Mesenchymal stem cell (in vitro differentiated cells and primary cell): ENCODE measurements at regions not wholly inside any gene's neighbourhood (a gene's known extent, or its start where the extent isn't known, plus 50 kb on each side); places are given as distances from the start of the nearest gene placed in this dataset.
"Not testable (repeated sequence)": the region's sequence is repeated elsewhere in the genome, so short reads cannot be mapped to it uniquely, and the experiment has no call there.

Source experiments
- DNase-seq: peaks from one replicate; pipeline ENCODE4 v3.0.0-alpha.2; 2013
- H2AFZ ChIP-seq: one replicate; pipeline ENCODE4 v1.6.1; 2013; ENCODE audit warnings: low read depth, mild to moderate bottlenecking, control low read depth, inconsistent platforms, low read length, moderate library complexity
- H2AK5ac ChIP-seq: 2 replicates; pipeline ENCODE4 v1.6.1; 2013; ENCODE audit warnings: low read length, moderate library complexity, mild to moderate bottlenecking, inconsistent platforms; ENCODE audit not compliant: severe bottlenecking
- H2BK120ac ChIP-seq: one replicate; pipeline ENCODE4 v1.6.1; 2013; ENCODE audit warnings: low read depth, mild to moderate bottlenecking, inconsistent platforms, low read length, moderate library complexity
- H2BK12ac ChIP-seq, 2 experiments: one replicate each; pipeline ENCODE4 v1.6.1; 2013; ENCODE audit warnings: inconsistent platforms in 2 of 2, low read length in 2 of 2, mild to moderate bottlenecking in 2 of 2, moderate library complexity in 2 of 2, control low read depth in 1 of 2
- H2BK15ac ChIP-seq: one replicate; pipeline ENCODE4 v1.6.1; 2013; ENCODE audit warnings: mild to moderate bottlenecking, low read depth, inconsistent platforms; ENCODE audit not compliant: poor library complexity, severe bottlenecking
- H2BK5ac ChIP-seq: 2 replicates; pipeline ENCODE4 v1.6.1; 2013; ENCODE audit warnings: low read depth, mild to moderate bottlenecking, low read length, control low read depth, inconsistent platforms; ENCODE audit not compliant: poor library complexity, severe bottlenecking
- H3K14ac ChIP-seq, 2 experiments: one replicate each; pipeline ENCODE4 v1.6.1; 2013; ENCODE audit warnings: inconsistent platforms in 2 of 2, low read length in 2 of 2, control low read depth in 1 of 2, mild to moderate bottlenecking in 1 of 2, moderate library complexity in 1 of 2
- H3K18ac ChIP-seq, 2 experiments: one replicate each; pipeline ENCODE4 v1.6.1; 2013; ENCODE audit warnings: inconsistent platforms in 2 of 2, low read length in 2 of 2, control low read depth in 1 of 2, low read depth in 1 of 2, mild to moderate bottlenecking in 1 of 2
- H3K23ac ChIP-seq, 2 experiments: one replicate each; pipeline ENCODE4 v1.6.1; 2013; ENCODE audit warnings: inconsistent platforms in 2 of 2, low read length in 2 of 2, mild to moderate bottlenecking in 2 of 2, moderate library complexity in 2 of 2, control low read depth in 1 of 2
- H3K27ac ChIP-seq: 2 replicates; pipeline ENCODE4 v1.5.1; 2013; ENCODE audit warnings: mild to moderate bottlenecking, moderate library complexity, low read length, control low read depth, inconsistent platforms; ENCODE audit not compliant: poor library complexity, severe bottlenecking
- H3K27me3 ChIP-seq, 2 experiments: 2 replicates each; pipeline versions ENCODE4 v1.6.1 to v1.7.0; 2013; ENCODE audit warnings: low read length in 2 of 2, mild to moderate bottlenecking in 2 of 2, moderate library complexity in 2 of 2, control low read depth in 1 of 2, inconsistent platforms in 1 of 2; ENCODE audit not compliant: control insufficient read depth in 1 of 2, insufficient read depth in 1 of 2
- H3K36me3 ChIP-seq, 2 experiments: 2 replicates each; pipeline versions ENCODE4 v1.6.1 to v1.7.0; 2013; ENCODE audit warnings: low read length in 2 of 2, control low read depth in 1 of 2, inconsistent platforms in 1 of 2, low read depth in 1 of 2, mild to moderate bottlenecking in 1 of 2; ENCODE audit not compliant: insufficient read depth in 2 of 2, control insufficient read depth in 1 of 2
- H3K4ac ChIP-seq, 2 experiments: one replicate each; pipeline ENCODE4 v1.6.1; 2013; ENCODE audit warnings: inconsistent platforms in 2 of 2, low read length in 2 of 2, mild to moderate bottlenecking in 2 of 2, moderate library complexity in 2 of 2, control low read depth in 1 of 2, low read depth in 1 of 2
- H3K4me1 ChIP-seq: 2 replicates; pipeline ENCODE4 v1.6.1; 2013; ENCODE audit warnings: low read depth, low read length, control low read depth; ENCODE audit not compliant: control insufficient read depth, insufficient read depth
- H3K4me2 ChIP-seq: 2 replicates; pipeline ENCODE4 v1.6.1; 2013; ENCODE audit warnings: low read length, mild to moderate bottlenecking, inconsistent platforms; ENCODE audit not compliant: poor library complexity, severe bottlenecking
- H3K4me3 ChIP-seq, 2 experiments: 2 replicates each; pipeline versions ENCODE4 v1.5.1 to v1.7.0; 2013; ENCODE audit warnings: low read length in 2 of 2, mild to moderate bottlenecking in 2 of 2, control low read depth in 1 of 2, low read depth in 1 of 2; ENCODE audit not compliant: insufficient read depth in 1 of 2
- H3K79me1 ChIP-seq: replicated peaks from 2 replicates; pipeline ENCODE4 v1.6.1; 2013; ENCODE audit warnings: mild to moderate bottlenecking, control low read depth, low read length, inconsistent platforms; ENCODE audit not compliant: poor library complexity, severe bottlenecking
- H3K9ac ChIP-seq: 2 replicates; pipeline ENCODE4 v1.7.0; 2013; ENCODE audit warnings: mild to moderate bottlenecking, low read length, moderate library complexity
- H3K9me3 ChIP-seq: 2 replicates; pipeline ENCODE4 v1.7.0; 2013; ENCODE audit warnings: mild to moderate bottlenecking, low read length; ENCODE audit not compliant: control insufficient read depth
- H4K8ac ChIP-seq: one replicate; pipeline ENCODE4 v1.6.1; 2013; ENCODE audit warnings: inconsistent platforms, mild to moderate bottlenecking, low read length, moderate library complexity
- H4K91ac ChIP-seq: one replicate; pipeline ENCODE4 v1.6.1; 2013; ENCODE audit warnings: mild to moderate bottlenecking, low read length, inconsistent platforms
- WGBS: methylation state at CpG from one replicate; pipeline ENCODE4 v1.1.7; 2013; ENCODE audit warnings: mixed read lengths; 5-methylcytosine and 5-hydroxymethylcytosine counted together

DNA sequence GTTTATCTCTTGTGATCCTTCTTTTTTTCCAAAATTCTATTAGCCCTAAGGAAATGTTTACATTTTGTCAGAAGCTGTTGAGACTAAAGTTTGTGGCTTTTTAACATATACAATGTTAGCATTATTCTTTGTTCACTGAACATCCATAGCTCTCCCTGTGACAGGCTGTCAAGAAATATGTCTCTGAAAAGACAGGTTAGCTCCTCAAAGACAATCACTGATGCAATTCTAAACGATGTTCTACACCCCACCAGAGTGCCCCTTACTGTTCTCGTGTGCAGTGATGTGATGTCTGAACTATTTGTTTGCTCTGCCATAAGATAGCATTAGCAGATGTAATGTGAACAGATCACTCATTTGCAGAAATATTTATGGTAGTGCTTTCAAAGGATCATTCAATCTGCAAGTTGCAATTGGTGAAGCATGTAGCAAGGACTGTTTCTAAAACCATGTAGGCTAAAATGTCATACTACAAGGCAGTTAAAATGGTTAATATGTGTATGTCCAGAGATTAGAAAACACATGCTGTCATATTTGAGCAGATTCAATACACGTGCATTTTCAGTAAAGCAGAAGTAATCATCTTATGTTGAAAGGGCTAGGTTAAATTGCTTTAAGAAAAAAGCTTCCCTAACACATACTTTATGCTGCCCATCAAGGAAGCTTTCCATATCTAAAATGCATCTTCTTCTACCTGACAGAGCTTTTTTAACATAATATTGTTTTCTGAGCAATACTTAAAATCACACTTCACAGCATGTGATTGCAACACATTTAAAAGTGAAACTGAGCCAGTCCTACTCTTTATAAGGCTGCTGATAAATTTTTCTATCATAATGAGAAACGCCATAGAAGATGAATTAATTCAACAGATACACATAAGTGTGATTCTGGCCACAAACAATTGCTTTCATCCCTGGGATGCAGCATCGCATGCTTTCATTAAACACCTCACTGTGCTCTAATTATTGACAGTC is 285.7 kb upstream of the UBE2E3 start:
- no peak overlapping the region for H3K14ac ChIP-seq
- no peak overlapping the region for H3K4me2 ChIP-seq
- peak overlapping the region; percentile 75 for H3K9ac ChIP-seq
- H3K79me1 ChIP-seq = no peaks in the 10 kb centered on the region
- H2BK15ac ChIP-seq = no peak overlapping the region
- no peaks in the 10 kb centered on the region for H3K27me3 ChIP-seq
- no peak overlapping the region for H2AFZ ChIP-seq
- no peak overlapping the region for H3K4ac ChIP-seq
- peak overlapping the region in 1 of 2 experiments; percentile 70 for H3K4me3 ChIP-seq
- no peak overlapping the region for H3K27ac ChIP-seq
- peak; percentile 35 for DNase-seq
- no peak overlapping the region for H2BK5ac ChIP-seq
- H4K8ac ChIP-seq = no peak overlapping the region
- no peak overlapping the region for H3K23ac ChIP-seq
- peak overlapping the region in 1 of 2 experiments; percentile 29 for H2BK12ac ChIP-seq
- no peak overlapping the region for H2BK120ac ChIP-seq
- peaks cover 2% of the 10 kb centered on the region for H3K4me1 ChIP-seq
- H4K91ac ChIP-seq = no peak overlapping the region
- H3K36me3 ChIP-seq = no peaks in the 10 kb centered on the region
- H3K18ac ChIP-seq = no peak overlapping the region
- no peaks in the 10 kb centered on the region for H3K9me3 ChIP-seq
- H2AK5ac ChIP-seq = no peak overlapping the region
- 67% methylated on average over 3 of the region's 5 CpGs for WGBS

DNA sequence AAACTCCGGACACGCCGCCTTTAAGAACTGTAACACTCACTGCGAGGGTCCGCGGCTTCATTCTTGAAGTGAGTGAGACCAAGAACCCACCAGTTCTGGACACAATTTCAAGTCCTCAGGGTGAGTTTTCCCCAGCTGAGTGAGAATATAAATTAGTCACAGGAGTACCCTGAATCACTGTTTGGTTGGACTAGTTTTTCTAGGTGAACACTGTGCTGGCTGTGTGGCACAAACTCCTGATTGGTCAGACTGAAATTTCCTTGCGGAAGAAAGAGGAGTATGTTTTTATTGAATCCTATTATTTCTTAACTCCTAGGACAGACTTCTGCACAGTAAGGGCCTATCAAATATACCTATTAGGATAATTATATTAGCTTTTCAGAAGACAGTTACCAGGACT is 288.1 kb upstream of the UBE2E3 start:
- no peaks in the 10 kb centered on the region for H3K79me1 ChIP-seq
- WGBS = 98% methylated on average over 6 of the region's 7 CpGs

DNA sequence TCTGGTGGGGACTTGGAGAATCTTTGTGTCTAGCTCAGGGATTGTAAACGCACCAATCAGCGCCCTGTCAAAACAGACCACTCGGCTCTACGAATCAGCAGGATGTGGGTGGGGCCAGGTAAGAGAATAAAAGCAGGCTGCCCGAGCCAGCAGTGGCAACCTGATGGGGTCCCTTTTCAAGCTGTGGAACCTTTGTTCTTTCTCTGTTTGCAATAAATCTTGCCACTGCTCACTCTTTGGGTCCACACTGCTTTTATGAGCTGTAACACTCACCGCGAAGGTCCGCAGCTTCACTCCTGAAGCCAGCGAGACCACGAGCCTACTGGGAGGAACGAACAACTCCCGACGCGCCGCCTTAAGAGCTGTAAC is 288.6 kb upstream of the UBE2E3 start:
- not testable (repeated sequence) for H2AK5ac ChIP-seq, H3K9me3 ChIP-seq, H2BK120ac ChIP-seq, H2BK12ac ChIP-seq, H3K23ac ChIP-seq, H2AFZ ChIP-seq, H3K4me3 ChIP-seq, DNase-seq, H3K18ac ChIP-seq, H3K79me1 ChIP-seq, H3K4me1 ChIP-seq, H4K91ac ChIP-seq, H3K4me2 ChIP-seq, H3K27me3 ChIP-seq, H3K9ac ChIP-seq, H3K14ac ChIP-seq, H3K36me3 ChIP-seq, H3K27ac ChIP-seq, H2BK5ac ChIP-seq, H3K4ac ChIP-seq, H2BK15ac ChIP-seq, H4K8ac ChIP-seq
- 95% methylated on average over 15 of the region's 15 CpGs for WGBS

More for the DNA sequence above, 288.1 kb upstream of the UBE2E3 start:
- H2AK5ac ChIP-seq = no peak overlapping the region
- no peak overlapping the region for H4K91ac ChIP-seq
- no peak overlapping the region for H3K23ac ChIP-seq
- no peak overlapping the region for H2AFZ ChIP-seq
- H2BK120ac ChIP-seq = no peak overlapping the region
- no peak for DNase-seq
- no peaks in the 10 kb centered on the region for H3K36me3 ChIP-seq
- H2BK12ac ChIP-seq = no peak overlapping the region
- H3K27ac ChIP-seq = no peak overlapping the region
- no peak overlapping the region for H3K9ac ChIP-seq
- no peak overlapping the region for H2BK5ac ChIP-seq
- no peak overlapping the region for H3K4me2 ChIP-seq
- no peak overlapping the region for H3K14ac ChIP-seq
- H3K4me3 ChIP-seq = no peak overlapping the region
- H3K27me3 ChIP-seq = no peaks in the 10 kb centered on the region
- H3K4me1 ChIP-seq = no peaks in the 10 kb centered on the region
- no peak overlapping the region for H3K4ac ChIP-seq
- no peak overlapping the region for H4K8ac ChIP-seq
- H3K18ac ChIP-seq = no peak overlapping the region
- no peaks in the 10 kb centered on the region for H3K9me3 ChIP-seq
- no peak overlapping the region for H2BK15ac ChIP-seq

DNA sequence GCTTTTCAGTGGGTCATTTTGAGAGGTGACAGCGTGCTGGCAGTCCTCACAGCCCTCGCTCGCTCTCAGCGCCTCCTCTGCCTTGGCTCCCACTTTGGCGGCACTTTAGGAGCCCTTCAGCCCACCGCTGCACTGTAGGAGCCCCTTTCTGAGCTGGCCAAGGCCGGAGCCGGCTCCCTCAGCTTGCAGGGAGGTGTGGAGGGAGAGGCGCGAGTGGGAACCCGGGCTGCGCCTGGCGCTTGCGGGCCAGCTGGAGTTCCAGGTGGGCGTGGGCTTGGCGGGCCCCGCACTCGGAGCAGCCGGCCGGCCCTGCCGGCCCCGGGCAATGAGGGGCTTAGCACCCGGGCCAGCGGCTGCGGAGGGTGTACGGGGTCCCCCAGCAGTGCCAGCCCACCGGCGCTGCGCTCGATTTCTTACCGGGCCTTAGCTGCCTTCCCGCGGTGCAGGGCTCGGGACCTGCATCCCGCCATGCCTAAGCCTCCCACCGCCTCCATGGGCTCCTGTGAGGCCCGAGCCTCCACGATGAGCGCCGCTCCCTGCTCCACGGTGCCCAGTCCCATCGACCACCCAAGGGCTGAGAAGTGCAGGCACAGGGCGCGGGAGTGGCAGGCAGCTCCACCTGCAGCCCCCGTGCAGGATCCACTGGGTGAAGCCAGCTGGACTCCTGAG is 289.1 kb upstream of the UBE2E3 start:
- not testable (repeated sequence) for H3K36me3 ChIP-seq, H2AK5ac ChIP-seq, H3K9ac ChIP-seq, DNase-seq, H3K14ac ChIP-seq, H3K4ac ChIP-seq, H3K27me3 ChIP-seq, H3K4me3 ChIP-seq, H3K27ac ChIP-seq, H2BK15ac ChIP-seq, H2BK12ac ChIP-seq, H4K8ac ChIP-seq, H3K4me1 ChIP-seq, H3K79me1 ChIP-seq, H3K4me2 ChIP-seq, H4K91ac ChIP-seq, H3K18ac ChIP-seq, H2BK120ac ChIP-seq, H2AFZ ChIP-seq, H2BK5ac ChIP-seq, H3K23ac ChIP-seq, H3K9me3 ChIP-seq
- WGBS = 96% methylated on average over 35 of the region's 45 CpGs
